Thoracic aorta (tissue), 2 donors: ENCODE measurements at regions not wholly inside any gene's neighbourhood (a gene's known extent, or its start where the extent isn't known, plus 50 kb on each side); places are given as distances from the start of the nearest gene placed in this dataset.

Source experiments
- ATAC-seq: fragments of 150-250 bp; one replicate; pipeline ENCODE4 v1.8.0; 2017; ENCODE audit warnings: low read depth; ENCODE audit not compliant: insufficient number of reproducible peaks, low FRiP score
- DNase-seq: peaks from one replicate; pipeline ENCODE4 v3.0.0-alpha.2; 2020; ENCODE audit warnings: low spot score
- H3K27ac ChIP-seq, 2 donors: fragments of 200-600 bp; sonication (generic); 1 replicate in 1 of 2; 2 replicates in 1 of 2; pipeline ENCODE4 v1.5.1; 2016; ENCODE audit warnings: mild to moderate bottlenecking in 2 of 2, moderate library complexity in 2 of 2
- H3K27me3 ChIP-seq: fragments of 200-600 bp; sonication (generic); replicated peaks from 2 replicates; pipeline ENCODE4 v1.6.0; 2016; ENCODE audit warnings: mild to moderate bottlenecking; ENCODE audit not compliant: insufficient read depth
- H3K36me3 ChIP-seq: fragments of 200-600 bp; sonication (generic); one replicate; pipeline ENCODE4 v1.5.1; 2016
- H3K4me1 ChIP-seq, 2 donors: fragments of 200-600 bp; sonication (generic); 1 replicate in 1 of 2; 2 replicates in 1 of 2; pipeline versions ENCODE4 v1.5.1 to v1.6.0; 2016; ENCODE audit warnings: low read depth in 2 of 2, mild to moderate bottlenecking in 1 of 2; ENCODE audit not compliant: control insufficient read depth in 1 of 2
- H3K4me3 ChIP-seq: fragments of 200-600 bp; sonication (generic); 2 replicates; pipeline ENCODE4 v1.5.1; 2016; ENCODE audit warnings: mild to moderate bottlenecking
- H3K9me3 ChIP-seq: fragments of 200-600 bp; sonication (generic); 2 replicates; pipeline ENCODE4 v1.5.1; 2016
- CTCF ChIP-seq: fragments of 200-600 bp; sonication (generic); IDR thresholded peaks from one replicate; pipeline ENCODE4 v1.5.1; 2019; ENCODE audit warnings: antibody characterized with exemption

- H3K27me3 ChIP-seq: no peaks in the 10 kb centered on the region
- H3K36me3 ChIP-seq: no peaks in the 10 kb centered on the region
- H3K9me3 ChIP-seq: no peaks in the 10 kb centered on the region
- H3K4me3 ChIP-seq: no peak overlapping the region
- no peak for ATAC-seq
- DNase-seq: no peak
- no peak overlapping the region for H3K27ac ChIP-seq
- no peak for TF ChIP-seq CTCF
- H3K4me1 ChIP-seq: no peaks in the 10 kb centered on the region
Observed at GRCh38 chr1:177812144-177812543, 157.7 kb downstream of the SEC16B start.

DNA sequence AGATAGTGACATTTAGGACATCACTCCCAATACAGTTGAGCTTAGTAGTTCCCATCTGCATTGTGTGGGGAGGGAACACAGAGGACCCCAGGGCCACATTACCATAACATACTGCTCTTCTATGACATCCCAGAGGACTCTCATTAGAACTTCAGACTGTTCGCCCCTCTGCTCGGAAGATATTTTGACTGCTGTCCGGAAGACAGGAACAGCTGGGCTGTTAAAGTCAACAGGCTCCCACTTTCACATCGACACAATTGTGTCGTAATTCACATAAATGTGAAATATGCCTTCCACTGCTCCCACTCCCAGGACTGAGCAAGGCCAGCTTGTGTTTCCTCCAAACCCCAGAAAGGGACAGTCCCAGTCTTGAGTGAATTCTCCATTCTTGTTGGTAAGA lies 158.4 kb downstream of the SEC16B start:
- H3K27ac ChIP-seq: no peak overlapping the region
- ATAC-seq (no peak), DNase-seq (no peak)
- TF ChIP-seq CTCF: no peak
- H3K4me1 ChIP-seq: no peaks in the 10 kb centered on the region
- H3K4me3 ChIP-seq: no peak overlapping the region
- H3K9me3 ChIP-seq: no peaks in the 10 kb centered on the region
- no peaks in the 10 kb centered on the region for H3K27me3 ChIP-seq
- no peaks in the 10 kb centered on the region for H3K36me3 ChIP-seq

GRCh38 chr1:177809819-177810218 lies 160.0 kb downstream of the SEC16B start:
- DNase-seq (no peak), ATAC-seq (no peak)
- H3K27me3 ChIP-seq: no peaks in the 10 kb centered on the region
- no peaks in the 10 kb centered on the region for H3K4me1 ChIP-seq
- H3K27ac ChIP-seq: no peak overlapping the region
- no peak overlapping the region for H3K4me3 ChIP-seq
- no peak for TF ChIP-seq CTCF
- no peaks in the 10 kb centered on the region for H3K9me3 ChIP-seq
- H3K36me3 ChIP-seq: no peaks in the 10 kb centered on the region

GRCh38 chr1:177802304-177802703 lies 167.6 kb downstream of the SEC16B start:
- Histone ChIP-seq H3K27me3 (no peaks in the 10 kb centered on the region), H3K4me1 (no peaks in the 10 kb centered on the region), H3K27ac (no peak overlapping the region), H3K9me3 (peaks cover 3% of the 10 kb centered on the region), H3K36me3 (no peaks in the 10 kb centered on the region), H3K4me3 (no peak overlapping the region)
- TF ChIP-seq CTCF: no peak
- DNase-seq (no peak), ATAC-seq (no peak)

GRCh38 chr1:177801790-177802189 lies 168.1 kb downstream of the SEC16B start:
- DNase-seq: no peak
- Histone ChIP-seq H3K36me3 (no peaks in the 10 kb centered on the region), H3K27ac (no peak overlapping the region), H3K4me1 (no peaks in the 10 kb centered on the region), H3K9me3 (peaks cover 3% of the 10 kb centered on the region), H3K4me3 (no peak overlapping the region), H3K27me3 (no peaks in the 10 kb centered on the region)
- ATAC-seq: no peak
- no peak for TF ChIP-seq CTCF
